ENCODE measurements at regions not wholly inside any gene's neighbourhood (a gene's known extent, or its start where the extent isn't known, plus 50 kb on each side); places are given as distances from the start of the nearest gene placed in this dataset.

GRCh38 chr2:62337403-62337802 is 141.5 kb downstream of the B3GNT2 start:
- TF ChIP-seq CTCF (IDR thresholded peaks at IDR 0.05) (no peak), EZH2 (IDR thresholded peaks at IDR 0.05) (no peak)
